GM10266 (cell line): ENCODE measurements at regions not wholly inside any gene's neighbourhood (a gene's known extent, or its start where the extent isn't known, plus 50 kb on each side); places are given as distances from the start of the nearest gene placed in this dataset.

Experiments
- DNase-seq: peaks from one replicate; pipeline ENCODE4 v3.0.0; 2012; ENCODE audit errors: extremely low spot score
- CTCF ChIP-seq: IDR thresholded peaks from 2 replicates; pipeline ENCODE4 v1.5.1; 2012; ENCODE audit warnings: mild to moderate bottlenecking, low read depth; ENCODE audit not compliant: control insufficient read depth, insufficient read depth; ENCODE audit errors: missing control alignments

DNA sequence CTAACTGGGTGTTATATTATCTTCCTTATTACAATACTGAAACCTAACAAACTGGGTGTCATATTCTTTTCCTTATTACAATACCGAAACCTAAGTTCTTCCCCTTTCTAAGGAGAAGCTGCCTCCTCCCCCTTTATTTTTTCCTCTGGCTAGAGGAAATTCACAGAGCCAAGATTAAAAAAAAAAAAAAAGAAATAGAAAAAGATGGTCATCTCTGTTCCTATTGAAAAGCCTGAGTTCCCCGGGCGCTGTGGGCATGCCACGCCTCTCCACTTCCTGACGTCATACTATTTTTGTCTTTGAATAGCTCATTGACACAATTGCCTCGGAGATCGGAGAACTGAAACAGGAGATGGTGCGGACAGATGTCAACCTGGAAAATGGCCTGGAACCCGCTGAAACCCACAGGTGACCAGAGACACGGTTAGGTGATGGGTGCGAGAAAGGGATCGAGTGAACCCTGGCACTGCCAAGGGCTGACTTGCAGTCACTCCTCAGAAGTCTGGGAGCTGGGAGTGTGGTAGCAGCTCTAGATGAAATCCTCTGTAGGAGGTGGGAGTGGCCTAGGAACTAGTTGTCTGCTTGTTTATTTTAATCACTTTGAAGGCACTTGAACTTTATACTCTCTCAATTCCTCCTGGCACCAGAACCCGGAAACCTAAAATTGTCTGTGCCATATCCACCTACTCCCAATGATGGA, 82.2 kb upstream of the NAA20 start:
- peak; percentile 32 for DNase-seq
- no peak for TF ChIP-seq CTCF

GRCh38 chr20:19935842-19936241, 81.3 kb upstream of the NAA20 start:
- no peak for TF ChIP-seq CTCF
- no peak for DNase-seq

DNA sequence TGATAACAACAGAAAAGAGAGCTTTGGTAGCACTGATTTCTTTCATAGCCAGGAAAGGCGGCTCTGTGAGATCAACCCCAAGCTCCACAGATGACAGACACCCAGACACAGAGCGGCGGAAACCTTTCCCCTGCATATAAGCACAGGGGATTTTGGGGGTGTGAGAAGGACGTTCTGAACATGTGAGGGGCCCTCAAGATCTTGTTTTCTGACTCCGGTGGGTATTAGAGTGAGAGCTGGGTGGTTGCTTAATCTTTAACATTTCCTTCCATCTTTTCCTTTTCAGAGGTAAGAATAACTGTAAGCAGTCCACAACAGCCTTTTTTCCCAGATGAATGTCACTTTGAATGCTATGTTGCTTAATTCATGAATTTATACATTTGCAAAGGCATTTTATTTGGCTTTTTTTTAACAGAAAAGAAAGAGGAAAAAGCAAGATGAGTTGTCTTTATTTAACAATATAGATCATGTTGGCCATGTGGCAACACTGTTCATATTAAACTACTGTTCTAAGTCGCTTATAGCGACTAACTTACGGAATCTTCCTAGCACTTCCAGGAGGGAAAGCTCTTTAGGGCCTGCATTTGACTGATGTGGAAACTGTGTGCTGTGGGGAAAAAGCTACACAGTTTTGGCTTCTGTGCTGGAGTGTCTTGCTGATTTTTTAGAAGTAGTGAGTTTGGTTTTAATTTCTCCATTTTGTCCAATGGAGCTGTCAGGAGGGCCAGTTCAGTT, 80.5 kb upstream of the NAA20 start:
- TF ChIP-seq CTCF = no peak
- no peak for DNase-seq

GRCh38 chr20:19937218-19937617, 79.9 kb upstream of the NAA20 start:
- no peak for TF ChIP-seq CTCF
- no peak for DNase-seq

DNA sequence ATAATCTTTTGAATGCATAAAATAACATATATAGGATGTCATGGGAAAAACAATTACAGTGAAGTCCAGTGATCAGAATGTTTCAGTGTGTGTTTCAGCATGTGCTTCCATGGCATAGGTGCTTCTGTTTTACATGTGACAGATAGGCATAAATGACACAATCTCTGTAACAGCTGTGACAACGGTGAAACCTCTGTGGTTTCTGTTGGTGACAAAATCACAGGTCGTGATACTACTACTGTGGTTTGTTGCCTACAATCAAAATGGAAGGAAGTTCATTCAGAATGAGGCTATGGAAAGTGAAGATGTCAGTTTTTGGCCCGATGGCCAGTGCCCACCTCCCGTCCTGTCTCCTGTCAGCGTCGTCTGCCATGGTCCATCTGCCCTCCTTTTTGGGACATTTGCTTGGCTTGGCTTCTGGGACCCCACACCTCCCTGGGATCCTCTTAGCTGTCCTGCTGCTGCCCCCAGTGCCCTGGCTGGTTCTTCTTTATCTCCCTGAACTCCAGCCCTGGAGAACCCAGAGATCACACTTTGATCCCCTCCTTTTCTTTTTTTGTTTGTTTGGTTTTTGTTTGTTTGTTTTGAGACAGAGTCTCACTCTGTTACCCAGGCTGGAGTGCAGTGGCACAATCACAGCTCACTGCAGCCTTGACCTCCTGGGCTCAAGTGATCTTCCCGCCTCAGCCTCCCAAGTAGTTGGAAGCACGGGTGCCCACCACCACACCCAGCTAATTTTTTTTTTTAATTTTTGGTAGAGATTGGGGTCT, 79.3 kb upstream of the NAA20 start:
- no peak for TF ChIP-seq CTCF
- peak; percentile 30 for DNase-seq

- no peak for TF ChIP-seq CTCF
- DNase-seq = no peak
These were observed 78.6 kb upstream of the NAA20 start for GRCh38 chr20:19938421-19939090.

DNA sequence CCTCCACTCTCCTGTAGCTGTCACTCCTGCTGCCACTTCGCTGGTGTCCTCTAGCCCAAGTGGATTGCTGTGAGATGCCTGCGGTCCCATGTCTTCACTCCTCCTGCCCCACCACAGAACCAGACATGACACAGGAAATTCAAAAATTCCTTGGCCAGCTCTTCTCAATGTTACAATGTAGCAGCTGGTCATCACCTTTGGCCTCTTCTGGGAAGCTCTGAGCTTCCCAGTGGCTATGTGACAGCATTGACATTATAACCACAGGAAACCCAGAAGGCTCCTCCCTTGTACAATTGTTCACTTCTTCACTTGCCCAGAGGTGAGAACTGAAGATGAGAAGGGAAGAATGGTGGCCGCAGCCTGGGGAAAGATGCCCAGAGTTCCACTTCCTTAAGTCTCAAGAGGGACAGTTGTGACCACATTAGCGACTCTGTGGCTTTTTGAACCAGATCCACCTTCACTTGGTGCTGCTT, 76.1 kb upstream of the NAA20 start:
- TF ChIP-seq CTCF = no peak
- DNase-seq = no peak
